Nephron (organoid): ENCODE measurements at regions not wholly inside any gene's neighbourhood (a gene's known extent, or its start where the extent isn't known, plus 50 kb on each side); places are given as distances from the start of the nearest gene placed in this dataset.
"Not testable (repeated sequence)": the region's sequence is repeated elsewhere in the genome, so short reads cannot be mapped to it uniquely, and the experiment has no call there.

Experiments
- H3K27ac Mint-ChIP-seq, 3 experiments: 2 replicates each; pipeline ENCODE4 v1.8.0; 2020; ENCODE audit warnings: mixed read lengths in 3 of 3, mild to moderate bottlenecking in 2 of 3, moderate library complexity in 1 of 3
- H3K27me3 Mint-ChIP-seq: 2 replicates; pipeline ENCODE4 v1.8.0; 2021; ENCODE audit warnings: low read depth, mild to moderate bottlenecking, moderate library complexity, mixed read lengths
- H3K36me3 Mint-ChIP-seq: 2 replicates; pipeline ENCODE4 v1.8.0; 2020; ENCODE audit warnings: low read depth, mixed read lengths
- H3K4me1 Mint-ChIP-seq: 2 replicates; pipeline ENCODE4 v1.8.0; 2020; ENCODE audit warnings: mixed read lengths
- H3K4me3 Mint-ChIP-seq, 3 experiments: 2 replicates each; pipeline ENCODE4 v1.8.0; 2020; ENCODE audit warnings: mild to moderate bottlenecking in 3 of 3, mixed read lengths in 3 of 3, moderate library complexity in 2 of 3
- H3K9me3 Mint-ChIP-seq: 2 replicates; pipeline ENCODE4 v1.8.0; 2020; ENCODE audit warnings: mixed read lengths
- CTCF ChIP-seq, 3 experiments: fragments of 200-600 bp; sonication (generic); IDR thresholded peaks; one replicate each; pipeline ENCODE4 v1.5.0; 2021; ENCODE audit warnings: antibody characterized with exemption in 3 of 3; ENCODE audit not compliant: unreplicated experiment in 3 of 3

GRCh38 chr14:28308734-28309133, 457.9 kb upstream of the FOXG1 start:
- Mint-ChIP-seq H3K36me3 (no peaks in the 10 kb centered on the region), H3K4me1 (no peaks in the 10 kb centered on the region), H3K27ac (no peak overlapping the region), H3K9me3 (no peaks in the 10 kb centered on the region), H3K4me3 (no peak overlapping the region), H3K27me3 (no peaks in the 10 kb centered on the region)
- TF ChIP-seq CTCF (IDR thresholded peaks at IDR 0.05; ENCODE audit: unreplicated experiment in 3 of 3) = no peak

- not testable (repeated sequence) for H3K27ac Mint-ChIP-seq, H3K4me1 Mint-ChIP-seq, H3K36me3 Mint-ChIP-seq, H3K9me3 Mint-ChIP-seq, H3K4me3 Mint-ChIP-seq, H3K27me3 Mint-ChIP-seq
These were observed 448.5 kb upstream of the FOXG1 start for GRCh38 chr14:28317890-28318675.

DNA sequence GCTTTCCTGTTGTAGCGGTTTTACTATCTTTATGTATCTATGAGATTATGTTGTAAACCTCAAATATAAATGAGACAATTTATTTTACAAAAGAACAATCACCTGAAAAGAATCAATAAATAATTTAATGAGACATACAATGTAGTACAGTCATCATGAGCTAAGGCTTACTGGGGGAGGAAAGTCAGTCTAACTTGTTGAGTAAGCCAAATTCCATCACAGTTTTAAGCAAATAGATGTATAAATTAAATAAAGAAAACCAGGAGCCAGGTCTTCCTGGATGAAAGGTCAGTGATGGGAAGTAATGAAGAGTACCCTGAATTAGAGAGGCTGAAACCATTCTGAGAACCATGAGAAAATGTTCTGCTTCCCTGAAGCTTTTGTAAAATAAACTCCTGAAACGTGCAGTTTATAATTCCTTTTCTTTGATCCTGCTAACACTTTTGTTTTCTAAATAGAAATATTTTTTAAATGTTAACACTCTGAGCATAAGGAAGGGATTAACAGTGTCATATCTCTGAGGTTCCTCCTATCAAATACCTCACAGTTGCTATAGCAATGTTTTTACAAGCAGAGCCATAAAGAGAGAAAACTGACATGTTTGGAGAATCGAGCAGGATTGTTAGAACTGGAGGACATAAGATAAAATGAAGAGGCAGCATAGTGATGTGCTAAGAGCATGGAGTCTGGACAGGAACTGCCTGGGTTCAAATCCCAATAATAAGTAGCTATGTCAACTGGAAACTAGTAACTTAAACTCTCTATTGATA, 444.9 kb upstream of the FOXG1 start:
- Mint-ChIP-seq H3K36me3 (no peaks in the 10 kb centered on the region), H3K4me3 (no peak overlapping the region), H3K27ac (no peak overlapping the region), H3K9me3 (no peaks in the 10 kb centered on the region), H3K4me1 (no peaks in the 10 kb centered on the region), H3K27me3 (no peaks in the 10 kb centered on the region)
- TF ChIP-seq CTCF (IDR thresholded peaks at IDR 0.05; ENCODE audit: unreplicated experiment in 3 of 3) = no peak

- H3K9me3 Mint-ChIP-seq = no peaks in the 10 kb centered on the region
These were observed 443.2 kb upstream of the FOXG1 start for GRCh38 chr14:28323366-28323765.

DNA sequence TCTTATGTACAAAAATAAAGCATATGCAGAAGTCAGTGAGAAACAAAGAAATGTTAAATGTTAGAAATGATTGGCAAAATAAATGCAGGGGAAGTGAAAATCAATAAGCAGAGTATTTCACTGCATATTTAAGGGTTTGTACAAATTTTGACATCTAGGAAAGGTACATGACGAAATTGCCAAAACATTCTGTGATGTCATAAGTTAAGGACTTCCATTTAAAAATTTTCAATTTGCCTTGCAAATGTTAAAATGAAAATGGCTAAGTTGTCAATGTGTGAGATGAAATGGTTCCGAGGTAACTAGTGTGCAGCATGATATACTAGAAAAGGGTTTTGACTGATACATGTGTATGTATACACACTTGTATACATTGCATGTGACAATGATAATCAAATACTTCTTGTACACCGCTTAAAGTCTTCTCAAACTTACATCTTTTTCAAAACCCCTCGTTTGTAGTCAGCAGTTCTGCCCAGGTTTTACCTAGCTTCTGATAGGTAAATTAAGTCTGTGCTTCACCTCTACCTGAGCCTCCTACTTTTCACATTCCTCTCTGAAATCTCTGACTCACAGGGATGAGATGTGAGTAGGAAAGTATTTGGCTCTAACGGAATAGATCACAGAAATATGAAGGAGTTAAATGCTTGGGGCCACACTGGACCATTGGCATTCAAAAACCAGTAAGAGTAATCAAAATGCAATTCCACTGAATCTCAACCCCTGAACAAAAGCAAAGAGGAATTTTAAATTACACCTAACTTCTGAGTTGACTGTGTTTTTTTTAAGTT, 442.4 kb upstream of the FOXG1 start:
- Mint-ChIP-seq H3K27me3 (no peaks in the 10 kb centered on the region), H3K9me3 (no peaks in the 10 kb centered on the region), H3K27ac (no peak overlapping the region), H3K4me3 (no peak overlapping the region), H3K4me1 (no peaks in the 10 kb centered on the region), H3K36me3 (no peaks in the 10 kb centered on the region)
- no peak for TF ChIP-seq CTCF (IDR thresholded peaks at IDR 0.05; ENCODE audit: unreplicated experiment in 3 of 3)

More at GRCh38 chr14:28323366-28323765, 443.2 kb upstream of the FOXG1 start:
- H3K27me3 Mint-ChIP-seq = no peaks in the 10 kb centered on the region
- no peak overlapping the region for H3K4me3 Mint-ChIP-seq
- no peaks in the 10 kb centered on the region for H3K36me3 Mint-ChIP-seq
- H3K27ac Mint-ChIP-seq = no peak overlapping the region
- no peaks in the 10 kb centered on the region for H3K4me1 Mint-ChIP-seq
- no peak for TF ChIP-seq CTCF (IDR thresholded peaks at IDR 0.05; ENCODE audit: unreplicated experiment in 3 of 3)

DNA sequence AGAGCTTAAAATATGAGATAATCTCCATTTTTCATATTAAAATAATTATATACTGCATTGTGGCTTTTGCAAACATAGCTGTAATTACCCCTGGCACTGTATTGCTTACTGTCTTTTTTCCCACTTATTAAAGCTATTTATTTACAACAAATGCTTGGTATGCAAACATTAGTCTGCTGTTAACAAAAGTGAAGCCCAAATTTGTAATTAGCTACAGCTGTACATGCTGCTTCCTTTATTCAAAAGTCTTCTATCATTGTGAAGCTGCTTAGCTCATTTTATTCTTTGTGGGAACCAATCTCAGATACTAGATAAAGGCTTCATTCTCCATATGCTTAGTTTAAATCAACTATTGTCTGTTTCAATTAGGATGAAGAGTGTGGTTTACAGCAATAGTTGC, 425.8 kb upstream of the FOXG1 start:
- no peak overlapping the region for H3K4me3 Mint-ChIP-seq
- H3K36me3 Mint-ChIP-seq = no peaks in the 10 kb centered on the region
- no peaks in the 10 kb centered on the region for H3K27me3 Mint-ChIP-seq
- no peak overlapping the region for H3K27ac Mint-ChIP-seq
- H3K4me1 Mint-ChIP-seq = no peaks in the 10 kb centered on the region
- TF ChIP-seq CTCF (IDR thresholded peaks at IDR 0.05; ENCODE audit: unreplicated experiment in 3 of 3) = no peak
- no peaks in the 10 kb centered on the region for H3K9me3 Mint-ChIP-seq
